OCI-LY3 (cell line): ENCODE measurements at regions not wholly inside any gene's neighbourhood (a gene's known extent, or its start where the extent isn't known, plus 50 kb on each side); places are given as distances from the start of the nearest gene placed in this dataset.
A peak's percentile ranks its signal among the peaks of the same experiment; 100 is the strongest.

Experiments used
- H2AFZ ChIP-seq: fragments of 200-600, 300-600 bp; shearing (Covaris generic); 2 replicates; pipeline ENCODE4 v1.6.0; 2014; ENCODE audit warnings: antibody characterized with exemption, low read depth, low read length
- H3K27ac ChIP-seq: fragments of 200-600, 300-600 bp; sonication (generic); 2 replicates; pipeline ENCODE4 v1.5.1; 2014; ENCODE audit warnings: mild to moderate bottlenecking, low read length, moderate library complexity, mixed read lengths
- H3K27me3 ChIP-seq: fragments of 200-600, 300-600 bp; sonication (generic); 2 replicates; pipeline ENCODE4 v1.6.1; 2014; ENCODE audit warnings: low read depth, low read length, mixed read lengths
- H3K36me3 ChIP-seq: fragments of 200-600, 300-600 bp; sonication (generic); replicated peaks from 2 replicates; pipeline ENCODE3; 2014; ENCODE audit warnings: low read depth, low read length, mixed read lengths
- H3K4me1 ChIP-seq: fragments of 300-600, 200-600 bp; sonication (generic); 2 replicates; pipeline ENCODE4 v1.6.1; 2014; ENCODE audit warnings: low read length, mixed read lengths
- H3K4me2 ChIP-seq: fragments of 200-600, 300-600 bp; sonication (generic); 2 replicates; pipeline ENCODE4 v1.6.1; 2014; ENCODE audit warnings: low read length, mixed read lengths
- H3K4me3 ChIP-seq: fragments of 300-600, 200-600 bp; sonication (generic); 2 replicates; pipeline ENCODE4 v1.5.1; 2014; ENCODE audit warnings: antibody characterized with exemption, mild to moderate bottlenecking, low read length, moderate library complexity
- H3K79me2 ChIP-seq: fragments of 300-600, 200-600 bp; shearing (Covaris generic); 2 replicates; pipeline ENCODE4 v1.6.1; 2014; ENCODE audit warnings: mild to moderate bottlenecking, low read length, mixed read lengths
- H3K9ac ChIP-seq: fragments of 300-600, 200-600 bp; shearing (Covaris generic); 2 replicates; pipeline ENCODE4 v1.6.0; 2014; ENCODE audit warnings: mild to moderate bottlenecking, low read length, moderate library complexity
- H3K9me3 ChIP-seq: fragments of 200-600, 300-600 bp; shearing (Covaris generic); 2 replicates; pipeline ENCODE4 v1.6.1; 2014; ENCODE audit warnings: low read length, mixed read lengths; ENCODE audit not compliant: insufficient read depth
- H4K20me1 ChIP-seq: fragments of 200-600, 300-600 bp; sonication (generic); 2 replicates; pipeline ENCODE4 v1.6.1; 2016; ENCODE audit warnings: low read length, mixed read lengths; ENCODE audit not compliant: insufficient read depth
- CTCF ChIP-seq: fragments of 200-600, 300-600 bp; sonication (generic); IDR thresholded peaks from 2 replicates; pipeline ENCODE4 v1.5.1; 2014; ENCODE audit warnings: antibody characterized with exemption, low read length, low read depth
- EZH2phosphoT487 ChIP-seq: fragments of 200-600 bp; shearing (Covaris generic); IDR thresholded peaks from 2 replicates; pipeline ENCODE4 v1.6.1; 2018; ENCODE audit warnings: antibody characterized with exemption, mixed run types, low read depth

- Histone ChIP-seq H3K79me2 (peaks cover 61% of the 10 kb centered on the region), H3K27me3 (no peaks in the 10 kb centered on the region), H3K4me3 (peak overlapping the region; percentile 90), H3K36me3 (peaks cover 49% of the 10 kb centered on the region), H4K20me1 (no peaks in the 10 kb centered on the region), H3K9ac (peak overlapping the region; percentile 98), H2AFZ (peak overlapping the region; percentile 25; the same call in 1 of the 2 replicates), H3K4me2 (peak overlapping the region; percentile 63), H3K9me3 (peaks cover 21% of the 10 kb centered on the region), H3K27ac (peak overlapping the region; percentile 90), H3K4me1 (peaks cover 11% of the 10 kb centered on the region; the same call in 1 of the 2 replicates)
- TF ChIP-seq EZH2phosphoT487 (no peak), CTCF (no peak)
Observed at GRCh38 chr19:20423381-20424197, 142.0 kb downstream of the ZNF737 start.

GRCh38 chr19:20422216-20423205, 143.1 kb downstream of the ZNF737 start:
- no peak for TF ChIP-seq CTCF
- TF ChIP-seq EZH2phosphoT487, result no peak
- peak overlapping the region; percentile 63; the same call in 1 of the 2 replicates for H3K4me2 ChIP-seq
- no peaks in the 10 kb centered on the region for H3K27me3 ChIP-seq
- no peak overlapping the region for H3K27ac ChIP-seq
- peaks cover 11% of the 10 kb centered on the region; the same call in 1 of the 2 replicates for H3K4me1 ChIP-seq
- no peak overlapping the region for H2AFZ ChIP-seq
- peaks cover 5% of the 10 kb centered on the region; the same call in 1 of the 2 replicates for H4K20me1 ChIP-seq
- peaks cover 29% of the 10 kb centered on the region for H3K9me3 ChIP-seq
- peak overlapping the region; percentile 90; the same call in 1 of the 2 replicates for H3K4me3 ChIP-seq
- H3K36me3 ChIP-seq, result peaks cover 60% of the 10 kb centered on the region
- H3K79me2 ChIP-seq, result peaks cover 72% of the 10 kb centered on the region
- H3K9ac ChIP-seq, result no peak overlapping the region

- Histone ChIP-seq H3K9me3 (peaks cover 25% of the 10 kb centered on the region; the same call in 1 of the 2 replicates), H4K20me1 (peaks cover 6% of the 10 kb centered on the region), H3K36me3 (peaks cover 94% of the 10 kb centered on the region), H3K4me3 (no peak overlapping the region), H3K9ac (no peak overlapping the region), H3K79me2 (peaks cover 96% of the 10 kb centered on the region), H3K27me3 (no peaks in the 10 kb centered on the region), H3K27ac (no peak overlapping the region), H2AFZ (no peak overlapping the region), H3K4me2 (no peak overlapping the region), H3K4me1 (no peaks in the 10 kb centered on the region; the same call in 1 of the 2 replicates)
- no peak for TF ChIP-seq EZH2phosphoT487
- TF ChIP-seq CTCF, result no peak
Observed at GRCh38 chr19:20416661-20417060, 148.9 kb downstream of the ZNF737 start.
